Esophagus (tissue), 2 donors: ENCODE measurements at regions not wholly inside any gene's neighbourhood (a gene's known extent, or its start where the extent isn't known, plus 50 kb on each side); places are given as distances from the start of the nearest gene placed in this dataset.

Experiments
- H3K27ac ChIP-seq, 2 donors: one replicate each; pipeline ENCODE4 v1.5.1; 2013; ENCODE audit warnings: low read depth in 2 of 2, mild to moderate bottlenecking in 2 of 2, inconsistent platforms in 1 of 2, low read length in 1 of 2, moderate library complexity in 1 of 2
- H3K27me3 ChIP-seq, 2 donors: one replicate each; pipeline ENCODE4 v1.6.1; 2013; ENCODE audit warnings: low read length in 2 of 2, control low read depth in 1 of 2, mild to moderate bottlenecking in 1 of 2; ENCODE audit not compliant: insufficient read depth in 2 of 2, control insufficient read depth in 1 of 2
- H3K36me3 ChIP-seq, 2 donors: one replicate each; pipeline ENCODE4 v1.6.1; 2013; ENCODE audit warnings: low read length in 1 of 2; ENCODE audit not compliant: control insufficient read depth in 2 of 2, insufficient read depth in 2 of 2
- H3K4me1 ChIP-seq, 2 donors: one replicate each; pipeline ENCODE4 v1.6.1; 2013; ENCODE audit warnings: low read length in 1 of 2; ENCODE audit not compliant: control insufficient read depth in 2 of 2, insufficient read depth in 2 of 2
- H3K4me3 ChIP-seq, 2 donors: one replicate each; pipeline ENCODE4 v1.5.1; 2013; ENCODE audit warnings: low read length in 2 of 2, mild to moderate bottlenecking in 2 of 2, low read depth in 1 of 2, moderate library complexity in 1 of 2
- H3K9me3 ChIP-seq, 2 donors: one replicate each; pipeline ENCODE4 v1.6.1; 2013; ENCODE audit warnings: mild to moderate bottlenecking in 2 of 2, low read depth in 1 of 2, low read length in 1 of 2, moderate library complexity in 1 of 2; ENCODE audit not compliant: control insufficient read depth in 2 of 2, insufficient read depth in 1 of 2
- WGBS, 2 donors: extraction: QIAGEN DNeasy Blood & Tissue Kit; methylation state at CpG; one replicate each; pipeline ENCODE4 v1.1.7; 2013; 5-methylcytosine and 5-hydroxymethylcytosine counted together
- donor health status: healthy with polysubstance abuse.
- donor health status: Bipolar disorder and iron deficiency.

DNA sequence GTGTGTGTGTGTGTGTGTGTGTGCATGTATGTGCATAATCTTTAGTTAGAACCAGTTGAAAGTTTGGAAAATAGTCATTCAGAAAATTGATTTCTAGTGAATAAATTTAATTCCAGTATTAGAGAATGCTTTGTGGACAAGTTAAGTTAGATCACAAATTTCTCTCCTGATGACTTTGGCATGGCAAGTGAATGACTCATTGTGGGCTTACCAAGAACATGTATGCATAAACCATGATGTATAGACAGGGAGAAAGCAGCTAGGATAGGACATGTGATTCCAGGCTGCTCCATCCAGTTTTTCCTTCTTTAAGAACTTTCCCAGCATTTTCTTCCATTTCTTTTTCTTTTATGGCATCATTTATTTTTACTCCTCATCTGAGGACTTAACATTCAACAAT, 85.7 kb upstream of the SGCD start:
- Histone ChIP-seq H3K4me3 (no peak overlapping the region), H3K27ac (no peak overlapping the region), H3K4me1 (no peaks in the 10 kb centered on the region), H3K27me3 (no peaks in the 10 kb centered on the region), H3K9me3 (no peaks in the 10 kb centered on the region), H3K36me3 (no peaks in the 10 kb centered on the region)

DNA sequence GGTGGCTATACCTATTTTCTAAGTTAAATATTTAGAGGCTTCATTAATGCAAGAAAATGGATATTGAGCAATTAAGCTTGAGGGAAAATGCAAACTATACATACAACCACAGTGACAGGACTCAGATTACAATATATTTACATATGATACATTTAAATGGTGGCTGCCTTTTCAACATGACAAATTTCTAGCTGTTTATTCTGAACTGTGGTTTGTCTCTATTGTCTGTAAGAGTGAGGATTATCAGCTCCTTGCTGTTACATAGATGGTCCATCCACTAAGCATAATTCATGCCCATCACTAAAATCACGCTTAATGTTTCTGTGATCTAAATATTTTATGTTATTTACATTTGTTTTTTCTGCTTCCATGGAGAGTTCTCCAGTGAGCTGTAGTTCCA, 81.1 kb upstream of the SGCD start:
- Histone ChIP-seq H3K36me3 (no peaks in the 10 kb centered on the region), H3K27ac (no peak overlapping the region), H3K4me1 (no peaks in the 10 kb centered on the region), H3K4me3 (no peak overlapping the region), H3K27me3 (no peaks in the 10 kb centered on the region), H3K9me3 (no peaks in the 10 kb centered on the region)
- 87 to 97% methylated on average over 1 of the region's 1 CpG for WGBS, 2 donors

DNA sequence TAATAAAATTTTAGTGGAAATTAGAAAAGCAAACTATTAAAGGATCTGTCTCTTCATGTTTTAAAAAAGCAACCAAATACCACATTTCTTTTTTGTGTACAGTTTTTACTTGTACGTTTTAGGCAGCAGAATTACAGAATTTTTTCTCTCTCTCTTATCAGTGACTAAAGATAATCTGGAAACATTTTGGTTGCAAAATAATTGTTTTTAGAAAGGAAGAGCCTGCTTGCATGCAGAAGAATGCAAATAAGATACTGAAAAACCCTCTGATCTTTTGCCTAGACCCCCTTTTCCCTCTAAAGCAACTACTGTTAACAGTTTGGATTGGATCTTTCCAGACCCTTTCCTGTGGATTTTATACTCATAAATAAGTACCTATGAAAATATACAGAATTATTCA, 75.9 kb upstream of the SGCD start:
- Histone ChIP-seq H3K4me1 (no peaks in the 10 kb centered on the region), H3K36me3 (no peaks in the 10 kb centered on the region), H3K27ac (no peak overlapping the region), H3K27me3 (no peaks in the 10 kb centered on the region), H3K4me3 (no peak overlapping the region), H3K9me3 (no peaks in the 10 kb centered on the region)
- 39 to 55% methylated on average over 1 of the region's 1 CpG for WGBS, 2 donors

GRCh38 chr5:156253130-156253529, 73.8 kb upstream of the SGCD start:
- no peaks in the 10 kb centered on the region for H3K36me3 ChIP-seq
- no peaks in the 10 kb centered on the region for H3K27me3 ChIP-seq
- H3K4me1 ChIP-seq: no peaks in the 10 kb centered on the region
- 85 to 88% methylated on average over 3 of the region's 3 CpGs for WGBS, 2 donors
- no peak overlapping the region for H3K4me3 ChIP-seq
- H3K9me3 ChIP-seq: no peaks in the 10 kb centered on the region
- H3K27ac ChIP-seq: no peak overlapping the region

- Histone ChIP-seq H3K4me1 (no peaks in the 10 kb centered on the region), H3K27me3 (no peaks in the 10 kb centered on the region), H3K36me3 (no peaks in the 10 kb centered on the region), H3K27ac (no peak overlapping the region), H3K9me3 (no peaks in the 10 kb centered on the region), H3K4me3 (no peak overlapping the region)
- 36% methylated on average over 2 of the region's 2 CpGs for WGBS, 2 donors
Measured at GRCh38 chr5:156254196-156254595, 72.8 kb upstream of the SGCD start.

DNA sequence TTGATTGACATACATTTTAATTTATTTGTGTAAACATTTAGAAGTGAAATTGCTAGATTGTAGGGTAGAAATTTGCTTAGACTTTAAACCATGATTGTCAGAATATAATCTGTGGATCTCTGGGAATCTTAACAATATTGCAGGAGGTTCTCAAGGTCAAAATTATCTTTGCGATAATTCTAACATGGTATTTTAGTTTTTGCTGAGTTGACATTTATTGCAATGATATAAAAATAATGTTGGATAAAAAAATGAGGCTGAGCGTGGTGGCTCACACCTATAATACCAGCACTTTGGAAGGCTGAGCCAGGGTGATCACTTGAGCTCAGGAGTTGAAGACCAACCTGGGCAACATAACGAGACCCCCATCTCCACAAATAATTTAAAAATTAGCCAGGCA, 70.3 kb upstream of the SGCD start:
- Histone ChIP-seq H3K4me1 (no peaks in the 10 kb centered on the region), H3K36me3 (no peaks in the 10 kb centered on the region)
- WGBS, 2 donors: 89 to 91% methylated on average over 3 of the region's 3 CpGs

DNA sequence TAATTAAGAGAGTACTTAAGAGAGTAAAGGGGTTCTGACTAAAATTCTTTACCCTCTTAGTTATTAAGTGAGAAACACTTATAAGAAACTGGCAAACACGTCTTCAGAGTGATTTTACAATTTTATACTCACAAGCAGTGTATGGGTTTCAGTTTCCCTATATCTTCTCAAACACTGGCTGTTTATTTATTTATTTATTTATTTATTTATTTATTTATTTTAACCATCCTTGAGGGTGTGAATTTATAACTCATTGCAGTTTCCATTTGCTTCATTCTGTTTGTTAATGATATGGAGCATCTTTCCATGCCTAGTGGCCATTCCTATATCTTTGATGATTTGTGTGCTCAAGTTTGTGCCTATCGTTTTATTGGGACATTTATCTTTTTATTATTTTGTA, 68.0 kb upstream of the SGCD start:
- no peak overlapping the region for H3K4me3 ChIP-seq
- H3K36me3 ChIP-seq: no peaks in the 10 kb centered on the region
- no peaks in the 10 kb centered on the region for H3K9me3 ChIP-seq
- no peak overlapping the region for H3K27ac ChIP-seq
- no peaks in the 10 kb centered on the region for H3K27me3 ChIP-seq
- WGBS, 2 donors: 63 to 82% methylated on average over 2 of the region's 2 CpGs
- H3K4me1 ChIP-seq: no peaks in the 10 kb centered on the region

More for the DNA sequence above, 70.3 kb upstream of the SGCD start:
- H3K9me3 ChIP-seq: no peaks in the 10 kb centered on the region
- H3K27me3 ChIP-seq: no peaks in the 10 kb centered on the region
- H3K27ac ChIP-seq: no peak overlapping the region
- no peak overlapping the region for H3K4me3 ChIP-seq

DNA sequence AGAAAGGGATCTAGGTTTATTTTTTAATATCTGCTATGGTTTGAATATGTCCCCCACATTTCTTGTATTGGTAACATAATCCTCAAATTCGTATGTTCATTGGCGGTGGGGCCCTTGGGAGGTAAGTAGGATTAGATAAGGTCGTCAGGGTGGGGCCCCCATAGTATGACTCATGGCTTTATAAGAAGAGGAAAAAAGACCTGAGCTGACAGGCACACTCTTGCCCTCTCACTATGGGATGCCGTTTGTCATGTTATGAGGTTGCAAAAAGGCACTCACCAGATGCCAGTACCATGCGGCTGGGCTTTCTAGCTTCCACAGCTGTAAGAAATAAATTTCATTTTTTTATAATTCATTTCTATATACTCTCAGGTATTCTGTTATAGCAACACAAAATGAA, 67.3 kb upstream of the SGCD start:
- Histone ChIP-seq H3K27me3 (no peaks in the 10 kb centered on the region), H3K4me1 (no peaks in the 10 kb centered on the region), H3K9me3 (no peaks in the 10 kb centered on the region), H3K36me3 (no peaks in the 10 kb centered on the region), H3K4me3 (no peak overlapping the region), H3K27ac (no peak overlapping the region)
- WGBS, 2 donors: 40 to 48% methylated on average over 5 of the region's 5 CpGs

GRCh38 chr5:156261275-156261939, 65.6 kb upstream of the SGCD start:
- H3K4me1 ChIP-seq: no peaks in the 10 kb centered on the region
- no peak overlapping the region for H3K4me3 ChIP-seq
- H3K27ac ChIP-seq: no peak overlapping the region
- 84% methylated on average over 5 of the region's 5 CpGs for WGBS, 2 donors
- H3K9me3 ChIP-seq: no peaks in the 10 kb centered on the region
- H3K27me3 ChIP-seq: no peaks in the 10 kb centered on the region
- H3K36me3 ChIP-seq: no peaks in the 10 kb centered on the region

GRCh38 chr5:156271569-156271968, 55.4 kb upstream of the SGCD start:
- Histone ChIP-seq H3K27me3 (no peaks in the 10 kb centered on the region), H3K4me3 (no peak overlapping the region), H3K9me3 (no peaks in the 10 kb centered on the region), H3K36me3 (no peaks in the 10 kb centered on the region), H3K4me1 (no peaks in the 10 kb centered on the region), H3K27ac (no peak overlapping the region)
